ENCODE measurements at regions not wholly inside any gene's neighbourhood (a gene's known extent, or its start where the extent isn't known, plus 50 kb on each side); places are given as distances from the start of the nearest gene placed in this dataset.

DNA sequence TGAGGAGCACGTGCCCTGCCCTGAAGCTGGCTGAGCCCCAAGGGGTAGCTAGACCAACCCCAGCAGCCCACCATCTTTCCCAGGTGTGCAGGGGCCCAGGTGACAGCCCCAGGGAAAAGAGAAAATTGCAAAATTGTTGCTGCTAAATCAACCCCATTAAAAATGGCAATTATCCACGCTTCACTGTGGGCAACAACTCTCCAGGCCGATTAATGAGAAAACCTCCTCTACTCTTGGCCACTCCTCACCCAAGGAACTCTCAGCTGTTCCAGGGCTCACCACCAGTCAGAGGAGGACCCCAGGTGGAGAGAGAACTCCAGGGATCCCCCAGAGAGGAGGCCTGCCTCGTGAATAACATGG is 516.1 kb upstream of the MGMT start:
- DNase-seq: no peak

GRCh38 chr10:128952856-128953255 is 514.2 kb upstream of the MGMT start:
- no peak for DNase-seq

DNA sequence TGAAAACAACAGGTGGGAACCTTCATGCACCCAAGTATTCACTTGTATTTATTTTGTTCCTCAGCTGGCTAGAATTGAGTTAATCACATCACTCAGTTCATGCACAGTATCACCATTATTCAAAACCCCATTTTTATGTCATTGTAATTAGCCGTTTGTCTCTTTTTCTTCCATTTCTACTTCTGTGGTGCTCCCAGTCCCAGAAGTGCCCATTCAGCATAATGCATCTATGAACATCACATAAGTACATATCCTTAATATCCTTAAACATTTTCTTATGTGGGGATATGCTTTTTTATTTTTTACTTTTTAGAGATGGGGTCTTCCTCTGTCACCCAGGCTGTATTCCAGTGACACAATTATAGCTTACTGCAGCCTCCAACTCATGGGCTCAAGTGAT is 510.9 kb upstream of the MGMT start:
- no peak for DNase-seq

- DNase-seq: no peak
Observed at GRCh38 chr10:128957221-128957620, 509.8 kb upstream of the MGMT start.

DNA sequence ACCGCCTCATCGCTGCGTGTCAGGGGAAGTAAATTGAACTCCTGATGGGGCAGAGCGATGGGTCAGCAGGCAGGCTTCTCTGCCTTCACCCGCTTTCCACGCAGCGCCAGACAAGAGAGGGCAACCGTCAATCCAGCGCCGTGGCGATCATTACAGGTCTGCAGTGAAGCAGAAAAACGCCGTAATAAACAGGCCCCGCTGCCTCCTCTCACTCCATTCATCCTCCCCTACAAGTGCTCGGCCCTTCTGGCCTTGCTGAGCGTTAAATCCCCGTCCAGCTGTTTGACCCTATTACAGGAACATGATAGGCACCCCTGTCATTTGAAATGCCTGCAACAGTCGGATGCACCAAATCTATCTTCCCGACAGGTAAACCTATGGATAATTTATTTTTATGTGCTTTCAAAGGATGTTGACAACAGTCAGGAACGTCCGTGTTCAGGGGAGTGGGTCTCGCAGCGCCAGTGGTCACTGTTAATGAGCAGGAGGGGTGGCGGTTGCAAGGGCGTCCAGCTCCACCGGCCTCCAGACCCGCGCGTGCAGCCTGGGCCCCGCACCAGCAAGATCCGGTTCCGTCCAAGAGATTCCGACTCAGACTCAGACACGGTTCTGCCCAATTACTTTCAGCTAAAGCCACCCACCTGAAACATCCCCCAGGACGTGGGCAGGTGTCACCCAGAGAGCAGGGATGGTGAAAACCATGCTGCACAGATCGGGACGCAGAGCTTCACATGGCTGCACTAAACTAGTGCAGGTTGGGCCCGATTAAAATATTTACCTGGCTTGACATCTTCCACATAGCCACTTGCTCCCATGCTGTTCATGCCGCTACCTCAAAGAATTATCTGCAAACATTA is 508.0 kb upstream of the MGMT start:
- no peak for DNase-seq

GRCh38 chr10:128959746-128960145 is 507.3 kb upstream of the MGMT start:
- DNase-seq: no peak

- no peak for DNase-seq
Observed at GRCh38 chr10:128960517-128960916, 506.5 kb upstream of the MGMT start.

DNA sequence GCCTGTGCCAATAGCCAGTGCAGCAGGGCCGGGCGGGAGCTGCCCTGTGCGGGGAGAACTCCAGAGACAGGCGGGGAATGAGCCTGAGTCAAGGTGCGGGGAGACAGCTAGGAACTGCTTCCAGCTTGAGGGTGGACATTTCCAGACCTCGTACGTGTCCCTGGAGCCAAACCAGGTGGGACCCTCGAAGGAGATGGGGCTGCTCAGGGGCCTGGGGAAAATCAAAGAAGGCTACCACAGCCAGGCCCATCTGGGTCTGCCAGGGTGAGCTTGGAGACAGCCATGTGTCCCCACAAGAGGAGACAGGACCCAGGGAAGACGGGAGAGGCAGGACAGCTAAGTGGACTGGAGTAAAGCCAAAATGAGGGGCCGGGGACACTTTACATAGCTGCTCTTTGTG is 504.9 kb upstream of the MGMT start:
- no peak for DNase-seq

- no peak for DNase-seq
Observed at GRCh38 chr10:128963211-128964099, 503.6 kb upstream of the MGMT start.

- DNase-seq: no peak
Observed at GRCh38 chr10:128964100-128964403, 503.0 kb upstream of the MGMT start.

GRCh38 chr10:128967980-128968756 is 498.9 kb upstream of the MGMT start:
- DNase-seq: no peak

DNA sequence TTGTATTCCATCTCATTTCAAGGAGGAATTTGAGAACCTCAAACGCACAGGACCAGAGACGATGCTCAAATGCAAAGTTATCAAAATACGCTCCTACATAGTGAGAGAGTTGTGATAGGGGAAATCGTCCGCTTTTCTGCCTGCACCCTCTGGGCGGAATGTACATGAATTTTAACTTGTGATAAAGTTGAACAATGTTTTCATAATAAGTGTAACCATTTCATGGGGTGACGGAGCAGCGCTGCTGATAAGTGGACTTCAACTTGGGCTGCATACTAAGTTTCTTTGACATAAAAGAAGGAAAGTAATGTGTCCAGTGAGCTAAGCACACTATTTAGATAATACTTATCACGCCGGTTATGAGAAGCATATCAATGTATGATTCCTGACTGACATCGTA is 497.5 kb upstream of the MGMT start:
- no peak for DNase-seq

DNA sequence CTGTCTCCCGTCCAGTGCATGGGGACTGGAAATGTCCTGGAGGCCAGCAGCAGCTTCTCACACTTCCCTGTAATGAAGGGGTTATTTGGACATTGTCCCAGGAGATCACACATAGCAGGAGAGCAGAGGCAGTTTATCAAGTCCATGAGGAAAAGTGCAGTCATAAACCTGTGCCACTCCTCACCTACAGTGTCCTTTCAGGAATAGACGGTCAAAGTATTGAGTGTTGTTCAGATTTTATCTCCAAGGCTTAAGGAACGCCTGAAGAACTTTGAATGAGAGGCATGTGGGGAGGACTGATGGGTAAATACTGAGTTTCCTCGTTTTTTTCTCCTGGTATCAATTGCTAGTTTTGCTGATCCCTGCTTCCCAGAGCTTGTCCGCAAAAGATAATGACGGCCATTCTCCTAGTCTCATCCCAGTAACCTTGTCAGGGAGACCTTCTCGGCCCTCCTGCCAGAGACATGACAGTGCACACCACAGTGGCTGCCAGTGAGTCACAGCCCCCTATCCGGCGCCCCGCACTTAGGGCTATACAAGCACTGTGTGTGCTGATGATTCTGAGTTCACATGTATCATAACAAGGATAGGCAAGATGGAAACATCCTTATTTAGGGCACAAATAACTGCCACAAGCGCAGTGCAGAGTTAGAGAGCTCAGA is 495.5 kb upstream of the MGMT start:
- no peak for DNase-seq

- peak in 1 of 5 experiments; percentile 11 for DNase-seq
Observed at GRCh38 chr10:128972036-128972405, 495.0 kb upstream of the MGMT start.

GRCh38 chr10:128973221-128973620 is 493.8 kb upstream of the MGMT start:
- no peak for DNase-seq

- no peak for DNase-seq
Observed at GRCh38 chr10:128976856-128977255, 490.2 kb upstream of the MGMT start.

DNA sequence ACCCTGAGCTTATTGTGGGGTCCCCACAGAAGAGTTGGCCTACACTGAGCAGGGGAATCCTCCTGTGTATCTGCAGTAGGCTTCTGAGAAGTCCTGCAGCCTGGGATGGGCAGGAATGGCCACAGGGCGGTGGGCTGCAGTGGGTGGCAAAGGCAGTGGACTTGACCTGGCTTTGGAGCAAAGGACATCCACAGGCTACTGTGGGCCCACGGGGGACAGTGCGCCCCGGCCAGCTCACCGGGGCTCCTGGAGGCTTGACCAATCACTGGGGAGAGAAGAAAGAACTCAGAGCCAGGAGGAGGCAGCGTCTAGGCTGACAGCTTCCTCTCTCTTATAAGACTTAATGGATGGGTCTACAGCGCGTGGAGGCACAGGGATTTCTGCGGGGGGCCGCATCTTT is 488.8 kb upstream of the MGMT start:
- no peak for DNase-seq

GRCh38 chr10:128979405-128979804 is 487.6 kb upstream of the MGMT start:
- no peak for DNase-seq

GRCh38 chr10:128981251-128981650 is 485.8 kb upstream of the MGMT start:
- no peak for DNase-seq

DNA sequence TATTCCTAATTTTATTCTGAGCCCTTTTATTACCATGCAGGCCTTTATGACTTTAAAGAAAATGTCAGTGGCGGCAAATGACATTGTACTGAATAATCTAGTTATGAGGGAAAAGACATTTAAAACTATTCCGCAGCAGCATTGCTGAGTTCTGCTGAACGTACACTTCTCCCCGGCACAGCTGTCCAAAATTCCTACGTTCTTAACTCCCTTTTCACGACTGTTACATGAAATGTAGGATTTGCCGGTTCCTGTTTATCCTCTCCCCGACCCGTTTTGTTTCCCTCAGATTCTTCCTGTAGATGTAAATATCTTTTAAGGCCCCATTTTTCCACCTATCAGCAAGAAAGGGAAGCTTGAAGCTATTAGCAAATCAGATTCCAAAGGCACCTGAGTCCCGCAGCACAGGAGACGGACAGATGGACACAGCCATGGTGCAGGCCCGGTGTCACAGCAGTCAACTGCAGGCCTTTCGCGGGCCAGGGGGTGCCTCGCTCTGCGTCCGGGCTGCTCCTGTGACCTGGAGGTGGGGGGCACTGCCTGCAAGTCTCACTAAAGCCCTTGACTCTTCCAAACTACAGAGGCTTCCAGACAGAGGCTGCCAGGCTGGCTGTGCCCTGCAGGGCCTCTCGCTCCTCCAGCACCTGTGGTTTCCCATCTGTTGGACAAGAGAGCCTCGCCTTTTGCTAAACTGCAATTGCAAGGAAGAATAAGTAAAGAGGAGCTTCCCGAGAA is 485.0 kb upstream of the MGMT start:
- DNase-seq: no peak

- no peak for DNase-seq
Observed at GRCh38 chr10:128982616-128982915, 484.5 kb upstream of the MGMT start.

GRCh38 chr10:128985036-128985435 is 482.0 kb upstream of the MGMT start:
- no peak for DNase-seq
